Heart left ventricle (tissue), 16 donors: ENCODE measurements at regions not wholly inside any gene's neighbourhood (a gene's known extent, or its start where the extent isn't known, plus 50 kb on each side); places are given as distances from the start of the nearest gene placed in this dataset.

Source experiments
- ATAC-seq, 4 donors: fragments of 200-7000 bp; cut with Tn5 transposase; one replicate each; pipeline ENCODE4 v1.9.1; 2020 to 2022; ENCODE audit warnings: moderate library complexity in 4 of 4, mild to moderate bottlenecking in 3 of 4, moderate number of reproducible peaks in 1 of 4
- DNase-seq, 5 donors: peaks; one replicate each; pipeline ENCODE4 v3.0.0-alpha.2; 2020
- H3K27ac ChIP-seq, 12 donors: fragments of 200-600 bp; sonication (generic) in 4 of 12; one replicate each; pipeline versions ENCODE4 v1.5.0 to v1.8.0; 2016 to 2022; ENCODE audit warnings: mild to moderate bottlenecking in 2 of 12
- H3K27me3 ChIP-seq, 9 donors: fragments of 200-600 bp; sonication (generic) in 2 of 9; one replicate each; pipeline versions ENCODE4 v1.5.1 to v1.8.0; 2016 to 2022; ENCODE audit warnings: mild to moderate bottlenecking in 3 of 9
- H3K36me3 ChIP-seq, 9 donors: fragments of 200-600 bp; sonication (generic) in 2 of 9; one replicate each; pipeline versions ENCODE4 v1.5.0 to v1.8.0; 2018 to 2022; ENCODE audit warnings: mild to moderate bottlenecking in 2 of 9
- H3K4me1 ChIP-seq, 12 donors: fragments of 200-600 bp; sonication (generic) in 4 of 12; one replicate each; pipeline versions ENCODE4 v1.5.0 to v1.8.0; 2016 to 2022; ENCODE audit warnings: mild to moderate bottlenecking in 3 of 12
- H3K4me3 ChIP-seq, 12 donors: fragments of 200-600 bp; sonication (generic) in 4 of 12; one replicate each; pipeline versions ENCODE4 v1.5.0 to v1.8.0; 2017 to 2022; ENCODE audit warnings: mild to moderate bottlenecking in 9 of 12, moderate library complexity in 4 of 12
- H3K9me3 ChIP-seq, 12 donors: fragments of 200-600 bp; sonication (generic) in 4 of 12; one replicate each; pipeline versions ENCODE4 v1.5.0 to v1.8.0; 2016 to 2022; ENCODE audit warnings: mild to moderate bottlenecking in 1 of 12
- POLR2A ChIP-seq, 2 donors: fragments of 450-650 bp; IDR thresholded peaks; one replicate each; pipeline ENCODE4 v1.6.1; 2017; ENCODE audit warnings: antibody characterized with exemption in 2 of 2, mild to moderate bottlenecking in 2 of 2, moderate library complexity in 2 of 2
- WGBS, 4 donors: extraction: QIAGEN DNeasy Blood & Tissue Kit in 2 of 4; methylation state at CpG; one replicate each; pipeline versions ENCODE4 v1.1.5 to v1.1.7; 2013 to 2018; 5-methylcytosine and 5-hydroxymethylcytosine counted together
- intact Hi-C, 10 donors: fragments of 100-400 bp; cut with DNase I; formaldehyde crosslinking; loops; one replicate each; pipeline versions ENCODE4 v1.11.1 to v1.14.2; 2022
- TF ChIP-seq, protein P1 (sequence below), 12 donors: fragments of 200-600 bp; sonication (generic) in 4 of 12; IDR thresholded peaks; one replicate each; pipeline versions ENCODE4 v1.5.0 to v1.8.0; 2018 to 2022; ENCODE audit warnings: antibody characterized with exemption in 12 of 12, mild to moderate bottlenecking in 5 of 12
- donor health status: ischemic (EF 13 %, LVEDD 7.1; RV severe dilation, severe dysfunction).
- donor health status: healthy with polysubstance abuse.
- donor health status: DM: no; HTN: yes; CAD: no.
- donor health status: DM: no; HTN: no; CAD: no.
- donor health status: ischemic (EF 25% LVEDD 6.9; RV normal size, moderate dysfunction).
- donor health status: ischemic (EF 25% LVEDD 5.7; RV mildly dilated, moderate dysfunction).
- donor health status: healthy.
- donor health status: DM: yes; HTN: yes; CAD: no.
- donor health status: ischemic (EF 35%, LVEDD 5.7; RV mildly dilated, moderate dysfunction).
- donor health status: nonischemic (EF 11% LVEDD 7.7; RV severe dilation, severe dysfunction).
- donor health status: DM: yes; HTN: yes; CAD: no.
- donor health status: PGD.
- donor health status: ischemic (EF 29% LVEDD 5.4; RV normal size, mild dysfunction).
- donor health status: nonischemic (EF 23%, LVEDD 6.1; RV moderate dilation, normal function).

GRCh38 chr10:33676606-33677339 lies 342.3 kb upstream of the NRP1 start:
- H3K4me3 ChIP-seq: no peak overlapping the region
- peaks cover 0 to 28% (median 10%) of the 10 kb centered on the region in 12 donors for H3K4me1 ChIP-seq
- ATAC-seq (peak in 3 of 4 donors; percentile 30 to 58 (median 34)), DNase-seq (no peak)
- no peaks in the 10 kb centered on the region for H3K36me3 ChIP-seq
- peak overlapping the region in 5 of 12 donors; percentile 18 to 75 (median 69) for H3K27ac ChIP-seq
- WGBS, 4 donors: 69 to 73% (median 72%) methylated on average over 9 of the region's 9 CpGs
- no peak for TF ChIP-seq POLR2A (IDR thresholded peaks at IDR 0.05)
- TF ChIP-seq, protein P1, sequence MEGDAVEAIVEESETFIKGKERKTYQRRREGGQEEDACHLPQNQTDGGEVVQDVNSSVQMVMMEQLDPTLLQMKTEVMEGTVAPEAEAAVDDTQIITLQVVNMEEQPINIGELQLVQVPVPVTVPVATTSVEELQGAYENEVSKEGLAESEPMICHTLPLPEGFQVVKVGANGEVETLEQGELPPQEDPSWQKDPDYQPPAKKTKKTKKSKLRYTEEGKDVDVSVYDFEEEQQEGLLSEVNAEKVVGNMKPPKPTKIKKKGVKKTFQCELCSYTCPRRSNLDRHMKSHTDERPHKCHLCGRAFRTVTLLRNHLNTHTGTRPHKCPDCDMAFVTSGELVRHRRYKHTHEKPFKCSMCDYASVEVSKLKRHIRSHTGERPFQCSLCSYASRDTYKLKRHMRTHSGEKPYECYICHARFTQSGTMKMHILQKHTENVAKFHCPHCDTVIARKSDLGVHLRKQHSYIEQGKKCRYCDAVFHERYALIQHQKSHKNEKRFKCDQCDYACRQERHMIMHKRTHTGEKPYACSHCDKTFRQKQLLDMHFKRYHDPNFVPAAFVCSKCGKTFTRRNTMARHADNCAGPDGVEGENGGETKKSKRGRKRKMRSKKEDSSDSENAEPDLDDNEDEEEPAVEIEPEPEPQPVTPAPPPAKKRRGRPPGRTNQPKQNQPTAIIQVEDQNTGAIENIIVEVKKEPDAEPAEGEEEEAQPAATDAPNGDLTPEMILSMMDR (IDR thresholded peaks at IDR 0.05): peak in 1 of 12 donors; percentile 7
- intact Hi-C loops: loop anchor here in 2 of 10 donors (5.0 to 10.0 kb wide), 2 partner anchors 41 to 342 kb away; partner anchors contain the start of gene NRP1 (in 1 of the 2)
- H3K9me3 ChIP-seq: no peaks in the 10 kb centered on the region
- no peaks in the 10 kb centered on the region for H3K27me3 ChIP-seq

DNA sequence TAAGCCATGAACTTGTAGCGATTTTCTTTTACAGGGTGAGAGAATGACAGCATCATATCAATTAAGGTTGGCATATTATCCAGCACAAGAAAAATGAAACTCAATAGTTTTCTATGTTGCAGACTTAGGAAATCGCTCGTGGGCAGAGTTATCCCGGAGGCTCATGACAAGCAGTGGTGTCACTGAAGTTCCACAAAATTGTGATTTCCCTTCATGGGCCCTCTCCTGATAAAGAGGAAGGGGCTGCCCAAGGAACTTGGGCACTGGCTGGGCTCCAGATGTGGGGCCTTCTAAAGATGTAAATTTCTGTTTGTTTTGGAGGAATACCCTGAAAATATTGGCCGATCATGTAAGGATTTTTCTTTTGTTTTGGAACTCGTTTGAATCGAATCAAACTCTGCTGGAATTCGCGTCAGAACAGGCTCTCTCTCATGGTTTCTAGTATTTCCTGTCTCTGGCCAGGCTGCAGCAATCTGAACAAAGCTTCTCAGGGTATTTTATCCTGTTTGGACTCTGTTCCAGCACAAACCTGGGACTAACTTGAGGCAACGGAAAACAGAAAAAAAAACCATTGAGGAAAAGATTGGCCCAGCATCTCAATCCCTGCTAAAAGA lies 340.6 kb upstream of the NRP1 start:
- H3K9me3 ChIP-seq: no peaks in the 10 kb centered on the region
- peak overlapping the region in 11 of 12 donors; percentile 12 to 78 (median 64) for H3K27ac ChIP-seq
- H3K36me3 ChIP-seq: no peaks in the 10 kb centered on the region
- H3K4me3 ChIP-seq: peak overlapping the region in 6 of 12 donors; percentile 8 to 46 (median 27)
- H3K4me1 ChIP-seq: peaks cover 0 to 28% (median 10%) of the 10 kb centered on the region in 12 donors
- H3K27me3 ChIP-seq: no peaks in the 10 kb centered on the region
- 42 to 55% (median 51%) methylated on average over 10 of the region's 10 CpGs for WGBS, 4 donors
- DNase-seq (peak in 1 of 5 donors; percentile 24), ATAC-seq (peak in 3 of 4 donors; percentile 38 to 82 (median 51))
- TF ChIP-seq, protein P1 (IDR thresholded peaks at IDR 0.05): no peak
- no peak for TF ChIP-seq POLR2A (IDR thresholded peaks at IDR 0.05)
- intact Hi-C loops: loop anchor here in 3 of 10 donors (5.0 to 10.0 kb wide), 3 partner anchors 42 to 340 kb away; partner anchors contain the start of gene NRP1 (in 1 of the 3)

GRCh38 chr10:33674491-33674890 lies 340.0 kb upstream of the NRP1 start:
- H3K27me3 ChIP-seq: no peaks in the 10 kb centered on the region
- peak overlapping the region in 5 of 12 donors; percentile 64 to 78 (median 74) for H3K27ac ChIP-seq
- H3K36me3 ChIP-seq: no peaks in the 10 kb centered on the region
- H3K4me3 ChIP-seq: no peak overlapping the region
- 75 to 94% (median 82%) methylated on average over 2 of the region's 2 CpGs for WGBS, 4 donors
- H3K4me1 ChIP-seq: peaks cover 0 to 28% (median 10%) of the 10 kb centered on the region in 12 donors
- H3K9me3 ChIP-seq: no peaks in the 10 kb centered on the region
- intact Hi-C loops: loop anchor here in 2 of 10 donors (5.0 to 10.0 kb wide), 2 partner anchors 337 to 340 kb away; partner anchors contain the start of gene NRP1 (in 1 of the 2)
- ATAC-seq (no peak), DNase-seq (no peak)
- TF ChIP-seq POLR2A (IDR thresholded peaks at IDR 0.05): no peak
- TF ChIP-seq, protein P1 (IDR thresholded peaks at IDR 0.05): no peak
